ENCODE measurements at regions not wholly inside any gene's neighbourhood (a gene's known extent, or its start where the extent isn't known, plus 50 kb on each side); places are given as distances from the start of the nearest gene placed in this dataset.
"Not testable (repeated sequence)": the region's sequence is repeated elsewhere in the genome, so short reads cannot be mapped to it uniquely, and the experiment has no call there.

DNA sequence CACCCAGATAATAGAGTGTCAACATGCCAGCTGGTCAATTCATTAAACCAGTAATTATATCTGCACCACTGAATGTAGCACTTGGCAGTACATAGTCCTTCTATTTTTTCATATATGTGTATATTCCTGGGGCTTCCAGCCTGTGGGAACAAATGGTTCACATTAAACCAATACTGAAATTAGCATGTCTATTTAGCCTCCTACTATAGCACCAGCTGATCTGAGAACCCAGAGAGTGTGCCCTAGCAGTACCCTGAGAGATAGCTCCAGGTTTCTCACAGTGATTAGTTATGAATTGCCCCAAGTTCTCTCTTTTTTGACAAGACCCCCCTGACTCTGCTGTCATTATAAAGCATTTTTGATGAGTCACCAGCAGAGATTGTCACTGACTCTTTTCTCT is 1097.3 kb upstream of the FLRT2 start:
- no peak for DNase-seq

DNA sequence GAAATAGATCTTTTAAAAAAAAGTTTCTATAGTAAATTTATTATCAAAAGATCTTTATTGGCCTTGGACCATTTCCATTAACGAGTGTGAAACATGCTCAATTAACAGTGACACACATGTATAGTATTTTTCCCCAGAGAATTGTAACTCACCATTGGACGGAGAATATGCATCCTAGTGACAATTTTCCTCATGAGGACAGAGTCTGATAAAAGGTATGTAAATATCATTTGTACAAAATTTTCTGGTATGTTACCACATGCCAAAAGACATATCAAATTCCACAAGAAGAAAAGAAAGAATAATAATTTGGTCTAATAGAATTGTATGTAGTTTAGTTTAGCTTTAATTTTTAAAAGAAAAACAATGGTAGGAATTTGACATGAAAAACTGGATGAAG is 1096.0 kb upstream of the FLRT2 start:
- DNase-seq = no peak

DNA sequence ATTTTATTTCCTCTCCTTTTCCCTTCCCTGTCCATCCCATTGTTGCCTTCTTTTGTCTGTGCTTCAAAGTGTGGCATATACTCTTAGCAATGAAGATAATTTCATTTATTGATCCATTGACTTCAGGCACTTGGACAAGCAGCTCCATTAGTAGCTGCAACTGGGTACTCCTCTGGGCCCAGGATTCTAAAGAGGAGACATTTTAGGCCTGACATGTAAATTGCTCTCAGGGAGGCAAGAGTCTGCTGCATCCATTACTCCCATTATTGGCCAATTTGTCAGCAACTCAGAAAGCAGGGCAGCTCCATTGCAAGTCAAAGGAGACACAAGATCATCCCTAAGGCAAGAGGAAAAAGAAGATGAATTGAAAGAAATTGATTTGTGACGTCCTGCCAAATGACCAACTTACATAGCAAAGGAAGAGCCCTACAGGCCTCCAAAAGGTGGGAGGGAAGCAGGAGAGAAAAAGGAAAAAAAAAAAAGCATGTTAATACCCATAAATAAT is 1094.1 kb upstream of the FLRT2 start:
- DNase-seq = no peak

DNA sequence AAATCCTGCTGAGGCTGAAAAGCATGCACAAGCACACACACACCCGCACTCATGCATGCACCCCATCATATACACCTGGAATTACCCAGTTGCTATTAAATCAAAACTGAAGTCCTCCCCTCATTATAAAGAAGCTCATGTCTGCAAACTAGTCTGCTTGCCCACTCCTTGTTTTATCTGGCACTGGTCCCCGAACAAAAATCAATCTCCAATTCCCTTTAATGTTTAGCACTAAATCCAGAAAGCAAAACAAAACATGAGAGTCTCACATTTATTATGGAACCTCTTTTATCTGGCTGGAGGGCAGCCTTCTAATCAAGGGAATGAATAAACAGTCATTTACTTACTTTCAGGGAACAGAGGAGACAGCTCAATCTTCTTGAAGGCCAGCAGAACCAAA is 1093.4 kb upstream of the FLRT2 start:
- no peak for DNase-seq

DNA sequence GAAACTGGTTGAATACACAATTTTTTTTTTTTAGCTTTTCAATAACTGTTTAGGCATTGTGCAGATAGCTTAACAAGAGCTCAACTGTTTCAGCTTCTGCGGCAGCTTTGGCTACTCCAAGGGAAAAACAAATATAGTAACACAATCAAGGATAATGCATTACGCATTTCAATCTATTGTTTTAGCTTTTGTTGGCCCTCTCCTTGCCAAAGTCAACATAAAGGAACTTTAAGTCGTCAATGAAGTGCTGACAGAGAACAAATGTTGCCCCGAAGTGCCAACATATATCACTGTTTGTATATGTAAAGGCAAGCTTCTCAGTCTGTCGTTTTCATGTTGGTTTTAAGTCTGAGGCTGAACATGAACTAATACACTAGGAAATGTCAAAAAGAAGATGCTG is 1087.4 kb upstream of the FLRT2 start:
- no peak for DNase-seq

DNA sequence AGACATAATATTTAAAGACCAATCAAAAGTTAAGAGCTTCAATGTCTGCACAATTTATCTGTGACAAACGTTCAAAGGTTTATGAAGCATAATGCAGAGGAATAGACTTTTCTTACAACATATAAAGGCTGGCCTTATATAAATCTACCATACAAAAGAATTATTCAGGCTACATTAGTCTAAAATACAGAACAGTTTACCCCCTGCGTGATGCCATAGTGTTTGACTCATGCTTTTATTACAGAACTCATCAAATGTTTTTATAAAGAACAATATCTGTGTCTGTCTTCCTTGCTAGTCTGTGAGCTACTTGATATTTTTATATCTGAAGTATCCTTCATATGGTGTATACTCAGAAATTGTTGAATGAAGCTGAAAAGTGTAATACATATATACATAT is 1084.5 kb upstream of the FLRT2 start:
- DNase-seq = no peak

DNA sequence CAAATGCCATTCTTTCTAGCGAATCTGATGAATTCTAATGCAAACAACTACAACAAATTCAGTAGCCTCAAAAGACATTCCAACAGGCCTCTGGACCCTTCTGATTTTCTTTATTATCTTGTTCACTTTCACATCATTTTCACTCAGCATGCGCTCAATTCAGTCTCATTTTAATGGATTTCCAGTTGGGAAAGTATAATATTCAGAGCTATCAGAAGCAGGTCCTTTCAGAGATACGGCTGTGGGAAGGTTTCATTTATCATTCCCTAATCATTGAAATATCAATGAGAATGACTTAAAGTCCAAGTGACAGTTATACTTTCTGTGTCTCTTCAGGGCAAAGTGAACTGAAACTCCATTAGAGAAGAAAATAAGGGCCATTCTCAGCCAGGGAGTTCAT is 1083.7 kb upstream of the FLRT2 start:
- DNase-seq = no peak

DNA sequence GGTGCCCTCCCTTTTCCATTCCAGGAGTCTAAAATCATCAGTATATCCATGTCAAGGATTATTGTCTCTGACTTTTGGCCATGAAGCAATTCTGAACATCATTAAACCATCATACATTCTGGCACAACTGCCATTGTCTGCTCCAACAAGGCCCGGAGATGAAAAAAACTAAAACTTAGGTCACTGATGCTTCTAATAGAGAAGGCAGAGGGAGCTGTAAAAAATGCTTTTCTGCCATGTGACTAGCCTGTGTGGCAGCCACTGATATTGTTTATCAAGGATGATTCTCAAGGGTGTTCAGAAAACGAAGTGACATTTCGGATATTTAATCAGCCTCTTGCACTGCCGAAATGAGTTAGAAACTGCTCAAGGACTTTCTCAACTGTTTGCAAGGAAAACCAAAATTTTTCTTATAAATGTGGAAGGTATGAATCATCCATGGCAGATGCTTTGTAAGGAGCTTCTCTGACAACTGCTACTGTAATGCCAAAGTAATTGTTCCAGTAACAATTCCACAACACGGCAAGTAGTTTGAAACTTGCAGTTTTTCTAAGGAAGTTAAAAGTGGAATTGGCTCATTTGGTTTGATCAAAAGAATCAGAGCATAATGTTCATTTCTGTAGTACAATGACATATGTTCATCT is 1076.5 kb upstream of the FLRT2 start:
- no peak for DNase-seq

DNA sequence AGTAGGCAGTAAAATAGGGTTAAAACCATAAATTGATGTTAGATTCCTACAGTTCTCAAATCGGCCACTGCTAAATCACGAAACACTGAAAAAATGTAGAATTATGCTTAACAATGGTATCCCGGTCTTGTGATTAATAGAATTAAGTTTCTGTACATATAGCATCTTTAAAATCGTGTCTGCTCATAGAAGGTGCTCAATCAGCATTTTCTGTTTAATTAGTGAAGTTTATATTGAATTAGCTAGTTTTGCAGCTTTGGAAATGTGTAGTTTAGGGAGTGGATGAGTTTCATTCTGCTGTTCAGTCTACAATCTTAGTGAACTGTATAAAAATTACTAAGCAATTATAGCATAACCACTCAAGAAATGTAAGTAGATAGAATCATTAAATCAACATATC is 1075.8 kb upstream of the FLRT2 start:
- DNase-seq = no peak

DNA sequence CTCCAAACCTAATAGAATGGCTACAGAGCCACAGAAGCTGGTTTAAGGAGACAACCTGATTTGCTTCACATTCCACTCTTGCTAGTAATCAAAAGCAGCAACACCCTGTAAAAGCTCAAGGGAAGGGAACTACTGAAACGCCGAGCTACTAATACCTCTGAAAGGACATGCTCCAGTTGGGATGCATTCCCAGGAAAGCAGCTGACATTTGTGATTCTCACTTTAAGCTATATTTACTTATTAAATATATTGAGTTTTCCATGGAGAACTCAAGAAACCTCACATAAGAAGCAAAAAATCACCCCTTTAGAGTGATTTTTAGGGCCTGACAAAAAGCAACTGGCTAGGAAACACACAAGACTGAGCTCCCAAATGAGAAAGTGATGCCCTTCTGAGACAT is 1073.0 kb upstream of the FLRT2 start:
- DNase-seq = no peak

DNA sequence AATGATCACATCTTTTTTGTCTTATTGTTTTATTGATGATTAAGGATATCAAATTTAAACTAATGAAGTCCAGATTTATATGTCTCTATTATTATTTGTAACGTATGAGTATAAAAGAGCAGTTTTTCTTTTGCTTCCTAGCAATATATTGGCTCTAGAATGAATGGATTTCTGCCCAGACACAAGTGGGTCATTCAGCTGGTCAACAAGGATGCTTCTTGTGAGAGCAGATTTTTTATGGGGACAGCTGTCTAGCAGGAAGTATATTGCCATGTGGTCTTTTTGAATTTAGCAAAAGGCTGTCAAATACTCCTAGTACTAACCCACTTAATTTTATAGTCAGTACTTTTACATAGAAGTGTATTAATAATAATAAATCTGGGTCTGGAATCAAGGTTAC is 1071.1 kb upstream of the FLRT2 start:
- no peak for DNase-seq

DNA sequence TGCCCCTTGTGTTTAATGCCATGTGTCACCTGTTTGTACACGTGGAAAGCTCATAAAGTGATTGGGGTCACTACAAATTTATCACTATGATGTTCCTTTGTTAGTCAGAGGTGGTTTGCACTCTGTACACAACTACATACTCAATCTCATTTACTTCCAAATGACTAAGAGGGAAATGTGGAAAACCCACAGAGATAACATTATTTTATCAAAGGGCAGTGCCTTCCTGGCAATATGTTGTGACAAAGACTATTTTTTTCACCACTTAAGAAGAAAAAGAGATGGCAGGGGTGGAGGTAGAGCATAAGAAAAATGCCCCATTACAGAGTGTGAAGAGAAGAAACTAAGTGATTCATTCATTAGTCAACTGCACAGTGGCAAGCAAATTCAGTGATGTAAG is 1064.1 kb upstream of the FLRT2 start:
- no peak for DNase-seq

DNA sequence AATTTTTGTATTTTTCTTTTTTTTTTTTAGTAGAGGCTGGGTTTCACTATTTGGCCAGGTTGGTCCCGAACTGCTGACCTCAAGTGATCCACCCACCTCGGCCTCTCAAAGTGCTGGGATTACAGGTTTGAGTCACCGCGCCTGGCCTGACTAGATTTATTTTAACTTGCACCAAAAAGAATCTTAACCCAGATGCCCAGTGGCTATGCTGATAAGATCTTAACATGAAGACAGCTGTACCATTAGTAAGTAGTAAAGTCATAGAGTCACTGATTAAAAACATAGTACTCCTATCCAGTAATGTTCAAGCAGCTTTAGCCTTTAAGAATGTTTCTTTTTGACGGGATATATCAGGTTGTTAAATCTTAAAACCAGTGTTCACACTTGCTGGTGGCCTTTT is 1061.8 kb upstream of the FLRT2 start:
- no peak for DNase-seq

DNA sequence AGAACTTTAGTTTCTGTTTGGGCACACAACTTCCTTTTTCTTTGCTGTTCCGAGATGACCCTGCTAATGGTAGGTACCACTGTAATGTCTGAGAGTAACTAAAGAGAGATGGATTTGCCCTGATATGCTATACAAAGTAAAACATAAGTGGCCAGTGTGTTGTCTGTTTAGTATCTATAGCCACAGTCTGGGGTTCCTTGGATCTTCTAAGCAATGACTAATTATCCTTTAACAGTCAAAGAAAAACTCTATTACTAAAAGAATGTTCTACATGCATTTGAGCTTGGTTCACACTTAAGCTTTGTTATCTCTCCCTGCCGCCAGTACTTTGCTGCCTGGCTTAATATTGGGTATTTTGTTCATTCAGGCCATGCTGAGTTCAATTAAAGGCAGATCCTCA is 1051.9 kb upstream of the FLRT2 start:
- no peak for DNase-seq

DNA sequence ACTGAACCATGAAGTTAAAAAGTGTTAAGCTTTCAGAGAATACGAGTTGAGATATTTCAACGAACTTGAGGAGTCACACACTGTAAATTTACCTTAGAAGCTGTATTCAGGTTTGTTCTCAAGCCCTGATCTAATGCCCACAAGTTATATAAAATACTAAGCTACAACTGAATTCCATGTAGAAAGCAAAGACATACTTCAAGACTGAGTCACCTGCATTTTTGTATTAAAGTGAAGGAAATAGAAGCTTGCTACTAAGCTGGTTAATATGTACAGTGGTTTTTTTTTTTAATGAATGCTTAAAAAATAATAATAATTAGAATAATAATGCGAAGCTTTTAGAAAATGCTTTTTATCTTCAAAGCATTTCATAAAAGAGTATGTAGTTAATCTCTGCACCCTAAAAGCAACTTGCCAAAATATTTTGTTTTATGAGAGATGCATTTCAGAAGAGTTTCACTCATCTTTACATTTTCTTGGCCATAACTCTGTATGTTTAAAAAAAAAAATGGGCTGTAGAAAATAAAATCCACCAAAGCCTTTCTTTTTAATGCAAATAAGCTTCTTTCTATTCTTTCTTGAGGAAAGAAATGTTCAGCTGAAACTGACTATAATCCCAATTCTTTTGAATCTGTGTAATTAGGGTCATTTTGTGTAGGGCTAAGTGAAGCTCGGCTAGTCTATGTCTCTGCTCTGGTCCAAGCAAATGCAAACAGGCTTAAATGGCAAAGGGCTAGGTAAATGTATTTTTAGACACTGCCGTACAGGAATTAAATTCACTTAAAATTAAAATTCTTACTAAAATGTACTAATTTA is 1047.5 kb upstream of the FLRT2 start:
- DNase-seq = no peak

DNA sequence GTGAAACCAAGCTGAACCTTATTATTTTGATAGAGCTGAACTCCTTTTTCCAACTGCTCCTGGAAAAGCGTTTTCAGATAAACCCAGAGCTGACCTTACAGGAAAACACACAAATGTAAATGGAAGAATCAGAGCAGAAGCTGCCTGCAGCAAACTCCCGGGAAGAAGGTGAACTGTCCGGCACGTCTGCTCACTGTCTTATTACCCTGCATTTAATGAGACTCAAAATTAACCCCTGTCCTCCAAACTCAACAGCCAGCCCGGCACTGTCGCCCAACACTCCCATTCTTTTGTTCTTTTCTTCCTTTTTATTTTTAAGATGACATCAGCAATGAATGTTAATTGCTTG is 1046.9 kb upstream of the FLRT2 start:
- no peak for DNase-seq

DNA sequence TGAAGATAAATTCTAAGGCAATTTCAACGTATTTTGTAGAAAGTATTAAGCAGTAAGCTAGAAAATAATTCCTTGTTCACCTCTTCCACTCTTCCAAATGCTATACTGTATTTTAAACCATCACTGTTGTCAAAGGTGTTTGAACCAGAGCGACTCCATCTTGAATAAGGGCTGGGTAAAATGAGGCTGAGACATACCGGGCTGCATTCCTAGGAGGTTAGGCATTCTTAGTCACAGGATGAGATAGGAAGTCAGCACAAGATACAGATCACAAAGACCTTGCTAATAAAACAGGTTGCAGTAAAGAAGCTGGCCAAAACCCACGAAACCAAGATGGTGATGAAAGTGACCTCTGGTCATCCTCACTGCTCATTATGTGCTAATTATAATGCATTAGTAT is 1045.7 kb upstream of the FLRT2 start:
- DNase-seq = not testable (repeated sequence)

DNA sequence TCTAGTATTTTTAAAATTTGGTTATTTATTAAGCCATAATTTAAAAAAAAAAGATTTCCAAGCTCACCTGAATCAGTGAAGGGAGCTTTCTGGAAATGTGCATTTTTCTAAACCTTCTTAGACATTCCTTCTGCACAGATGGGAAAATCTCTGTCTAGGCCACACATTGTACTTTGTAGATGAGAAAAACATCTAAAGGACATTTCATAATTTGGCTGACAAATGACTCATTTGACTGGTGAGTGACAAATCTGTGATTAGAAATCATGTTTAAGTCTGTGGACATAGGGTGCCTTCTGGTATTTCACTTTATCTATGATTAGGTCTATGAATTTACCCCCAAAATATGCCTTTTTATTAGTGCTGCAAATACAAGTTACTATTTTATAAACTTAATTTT is 1044.9 kb upstream of the FLRT2 start:
- DNase-seq = no peak

DNA sequence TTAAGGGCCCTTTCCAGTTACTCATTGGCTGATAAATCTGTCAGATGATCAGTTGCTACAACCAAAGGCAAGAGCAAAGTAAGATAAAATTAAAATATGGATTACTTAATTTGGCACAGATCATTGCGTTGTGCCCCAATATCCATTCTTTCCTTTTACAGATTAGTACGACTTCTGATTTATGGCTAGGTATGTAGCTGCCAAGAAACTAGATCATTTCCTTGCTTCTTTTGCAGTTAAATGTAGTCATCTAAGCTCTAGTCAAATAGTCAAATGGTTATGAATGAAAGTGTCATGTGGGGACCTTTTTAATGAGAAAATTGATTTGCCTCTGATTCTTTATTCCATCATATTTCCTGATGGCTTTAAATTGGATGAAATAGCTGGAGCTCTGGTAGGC is 1039.9 kb upstream of the FLRT2 start:
- no peak for DNase-seq

DNA sequence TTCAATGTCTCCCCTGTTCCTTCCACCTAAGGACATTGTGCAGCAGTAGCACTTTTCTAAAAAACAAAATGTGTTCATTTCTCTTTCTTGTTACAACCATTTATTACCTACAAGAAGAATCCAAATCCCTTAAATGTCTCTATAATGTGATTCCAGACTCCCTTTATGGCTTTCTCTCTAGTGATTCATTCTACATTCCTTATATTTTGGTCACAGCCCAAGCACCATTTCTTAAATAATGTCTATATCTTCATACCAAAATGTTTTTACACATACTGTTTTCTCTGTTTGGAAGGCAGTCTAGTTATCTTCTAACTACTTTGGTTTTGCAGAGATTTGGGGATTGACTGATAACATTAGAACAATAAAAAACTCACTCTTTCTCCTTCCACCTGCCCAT is 1037.3 kb upstream of the FLRT2 start:
- no peak for DNase-seq

DNA sequence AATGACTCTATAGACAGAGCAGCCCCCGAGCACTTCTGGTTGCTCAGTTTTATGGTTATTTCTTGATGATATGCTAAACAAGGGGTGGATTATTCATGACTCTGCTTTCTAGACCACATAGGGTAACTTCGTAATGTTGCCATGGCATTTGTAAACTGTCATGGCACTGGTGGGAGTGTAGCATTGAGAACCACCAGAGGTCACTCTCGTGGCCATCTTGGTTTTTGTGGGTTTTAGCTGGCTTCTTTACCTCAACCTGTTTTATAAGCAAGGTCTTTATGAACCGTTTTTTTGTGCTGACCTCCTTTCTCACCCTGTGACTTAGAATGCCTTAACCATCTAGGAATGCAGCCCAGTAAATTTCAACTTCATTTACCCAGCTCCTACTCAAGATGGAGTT is 1036.2 kb upstream of the FLRT2 start:
- no peak for DNase-seq

DNA sequence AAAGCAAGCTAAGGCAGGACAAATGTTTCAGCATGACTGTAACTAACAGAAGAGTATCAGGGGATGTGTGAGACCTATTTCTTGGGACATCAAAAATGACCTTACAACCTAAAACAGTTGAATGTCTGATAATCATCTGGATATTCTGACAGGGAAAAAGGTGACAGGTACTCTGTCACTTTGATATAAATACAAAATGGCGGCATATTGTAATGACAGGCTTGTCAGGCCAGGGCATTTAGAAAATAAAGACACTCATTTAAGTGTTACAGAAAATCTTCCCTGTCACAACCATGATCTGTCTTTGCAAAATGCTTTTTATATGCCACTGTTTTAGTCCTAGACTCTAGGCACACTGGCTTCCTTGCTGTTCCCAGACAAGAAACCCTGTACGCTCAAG is 1033.3 kb upstream of the FLRT2 start:
- DNase-seq = no peak

DNA sequence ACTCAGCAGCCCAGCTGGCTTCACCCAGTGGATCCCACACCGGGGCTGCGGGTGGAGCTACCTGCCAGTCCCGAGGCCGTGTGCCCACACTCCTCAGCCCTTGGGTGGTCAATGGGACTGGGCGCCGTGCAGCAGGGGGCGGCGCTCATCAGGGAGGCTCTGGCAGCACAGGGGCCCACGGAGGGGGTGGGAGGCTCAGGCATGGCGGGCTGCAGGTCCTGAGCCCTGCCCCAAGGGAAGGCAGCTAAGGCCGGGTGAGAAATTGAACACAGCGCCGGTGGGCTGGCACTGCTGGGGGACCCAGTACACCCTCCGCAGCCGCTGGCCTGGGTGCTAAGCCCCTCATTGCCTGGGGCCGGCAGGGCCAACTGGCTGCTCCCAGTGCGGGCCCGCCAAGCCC is 1017.1 kb upstream of the FLRT2 start:
- not testable (repeated sequence) for DNase-seq

DNA sequence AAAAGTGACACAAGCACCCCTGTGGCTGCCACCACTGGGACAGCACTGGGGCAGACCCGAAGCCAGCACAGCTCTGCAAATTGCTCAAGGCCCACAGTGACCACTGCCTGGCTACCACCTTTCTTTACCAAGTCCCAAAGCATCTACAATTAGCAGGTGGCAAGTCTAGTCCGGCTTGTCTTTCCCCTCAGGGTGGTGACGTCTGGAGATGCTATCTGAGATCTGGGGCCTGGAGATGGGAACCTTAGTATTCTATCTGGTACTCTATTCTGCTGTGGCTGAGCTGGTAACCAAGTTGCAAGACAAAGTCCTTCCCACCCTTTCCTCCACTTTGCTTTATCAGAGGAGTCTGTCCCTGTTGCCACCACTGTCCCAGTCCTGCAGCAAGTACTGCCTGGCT is 1010.1 kb upstream of the FLRT2 start:
- DNase-seq = no peak
